HG03442 (cell line): ENCODE measurements at regions not wholly inside any gene's neighbourhood (a gene's known extent, or its start where the extent isn't known, plus 50 kb on each side); places are given as distances from the start of the nearest gene placed in this dataset.
"Not testable (repeated sequence)": the region's sequence is repeated elsewhere in the genome, so short reads cannot be mapped to it uniquely, and the experiment has no call there.

Source experiments
- ATAC-seq: cut with Tn5 transposase; IDR thresholded peaks from one replicate; pipeline ENCODE4 v1.9.1; 2021; ENCODE audit warnings: mild to moderate bottlenecking, moderate library complexity; ENCODE audit not compliant: unreplicated experiment

- not testable (repeated sequence) for ATAC-seq
These were observed 70.2 kb downstream of the LGALS9C start for GRCh38 chr17:18546514-18547398.

- not testable (repeated sequence) for ATAC-seq
These were observed 80.5 kb downstream of the LGALS9C start for GRCh38 chr17:18557086-18557485.

- peak; percentile 63 for ATAC-seq
These were observed 80.7 kb downstream of the TBC1D28 start for GRCh38 chr17:18563381-18564098.

- peak; percentile 21 for ATAC-seq
These were observed 80.1 kb downstream of the TBC1D28 start for GRCh38 chr17:18564099-18564448.

DNA sequence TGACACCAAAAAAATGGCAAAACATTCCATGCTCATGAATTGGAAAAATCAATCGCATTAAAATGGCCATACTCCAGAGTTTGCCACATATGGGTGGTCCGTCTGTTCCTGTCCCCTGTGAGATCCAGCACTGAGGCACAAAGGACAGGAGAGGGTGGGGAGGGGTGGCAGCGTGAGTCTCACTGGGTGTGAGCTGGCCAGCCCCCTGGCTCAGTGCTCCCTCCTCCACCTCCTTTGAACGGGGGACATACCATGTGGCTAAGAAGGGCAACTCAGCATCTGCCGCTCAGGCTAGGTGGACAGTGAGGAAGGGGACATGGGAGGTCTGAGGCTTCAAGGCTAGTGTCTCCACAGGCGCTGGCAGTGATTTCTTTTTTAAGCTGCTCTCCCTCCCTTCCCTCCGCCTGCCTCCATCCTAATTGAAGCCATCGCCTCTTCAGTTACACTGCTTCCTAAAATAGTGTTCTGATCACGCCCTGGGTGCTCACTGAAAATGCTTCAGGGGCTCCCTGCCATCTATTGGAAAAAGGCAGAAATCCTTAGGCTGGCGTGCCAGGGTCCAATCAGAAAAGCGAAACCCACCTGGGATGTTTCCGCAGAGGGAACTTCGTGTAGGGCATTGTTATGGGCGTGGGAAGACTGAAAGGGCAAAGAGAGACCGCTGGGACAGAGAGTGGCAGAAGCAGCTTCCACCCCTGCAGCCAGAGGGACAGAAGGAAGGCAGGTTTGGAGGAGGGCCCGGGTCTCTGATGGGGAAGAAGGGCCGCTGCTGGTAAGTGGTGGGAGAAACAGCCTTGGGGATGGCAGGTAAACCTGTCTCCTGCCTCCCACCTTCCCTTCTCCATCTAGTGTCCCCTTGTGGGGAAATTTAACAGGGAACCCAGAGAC lies 75.8 kb downstream of the TBC1D28 start:
- not testable (repeated sequence) for ATAC-seq

DNA sequence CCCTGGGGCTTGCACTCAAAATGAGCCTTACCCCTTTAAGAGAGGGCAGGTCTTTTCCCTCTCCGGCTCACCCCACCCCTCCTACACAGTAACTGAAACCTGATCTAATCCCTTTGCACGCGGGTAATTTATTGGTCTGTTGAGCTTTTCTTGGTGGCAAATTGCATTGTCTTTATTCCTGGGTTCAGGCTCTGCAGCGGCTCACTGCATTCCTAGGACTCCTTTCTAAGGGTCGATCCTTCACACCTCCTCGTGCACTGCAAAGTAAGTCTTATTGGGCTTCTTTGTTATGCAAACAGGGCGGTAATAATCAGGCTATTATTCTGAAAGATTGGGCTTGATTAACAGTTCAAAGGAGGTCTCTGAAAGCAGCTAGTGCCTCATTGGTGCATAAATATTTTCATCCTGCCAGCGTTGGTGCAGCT lies 74.7 kb downstream of the TBC1D28 start:
- not testable (repeated sequence) for ATAC-seq

GRCh38 chr17:18572536-18572935 lies 71.7 kb downstream of the TBC1D28 start:
- ATAC-seq: not testable (repeated sequence)

- ATAC-seq: not testable (repeated sequence)
These were observed 70.1 kb downstream of the TBC1D28 start for GRCh38 chr17:18574137-18574536.
